HEK293 (cell line): ENCODE measurements at regions not wholly inside any gene's neighbourhood (a gene's known extent, or its start where the extent isn't known, plus 50 kb on each side); places are given as distances from the start of the nearest gene placed in this dataset.

Experiments used
- TF ChIP-seq, protein P1 (sequence below): fragments of 450-650 bp; formaldehyde crosslinking; IDR thresholded peaks from 2 replicates; pipeline ENCODE4 v1.5.1; 2016; ENCODE audit warnings: missing biosample characterization, missing genetic modification characterization, borderline replicate concordance
- TF ChIP-seq, protein P2 (sequence below): fragments of 450-650 bp; formaldehyde crosslinking; IDR thresholded peaks from 2 replicates; pipeline ENCODE4 v1.5.1; 2016; ENCODE audit warnings: missing biosample characterization, missing genetic modification characterization

DNA sequence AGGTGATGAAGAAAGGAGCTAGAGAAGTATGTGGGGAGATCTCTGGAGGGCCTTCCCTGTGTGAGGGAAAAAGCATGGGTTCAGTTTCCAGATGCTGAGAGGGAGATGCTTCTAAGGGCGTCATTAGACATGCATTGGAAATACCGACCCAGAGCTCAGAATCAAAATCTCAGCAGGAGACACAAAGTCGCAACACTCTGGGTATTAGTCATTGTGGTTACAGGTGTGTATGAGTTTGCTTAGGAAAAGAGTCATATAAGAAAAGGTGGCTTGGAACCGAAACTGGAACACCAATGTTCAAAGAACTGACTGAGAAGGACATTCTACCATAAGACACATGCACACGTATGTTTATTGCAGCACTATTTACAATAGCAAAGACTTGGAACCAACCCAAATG lies 477.1 kb downstream of the FBXO15 start:
- TF ChIP-seq, protein P1, sequence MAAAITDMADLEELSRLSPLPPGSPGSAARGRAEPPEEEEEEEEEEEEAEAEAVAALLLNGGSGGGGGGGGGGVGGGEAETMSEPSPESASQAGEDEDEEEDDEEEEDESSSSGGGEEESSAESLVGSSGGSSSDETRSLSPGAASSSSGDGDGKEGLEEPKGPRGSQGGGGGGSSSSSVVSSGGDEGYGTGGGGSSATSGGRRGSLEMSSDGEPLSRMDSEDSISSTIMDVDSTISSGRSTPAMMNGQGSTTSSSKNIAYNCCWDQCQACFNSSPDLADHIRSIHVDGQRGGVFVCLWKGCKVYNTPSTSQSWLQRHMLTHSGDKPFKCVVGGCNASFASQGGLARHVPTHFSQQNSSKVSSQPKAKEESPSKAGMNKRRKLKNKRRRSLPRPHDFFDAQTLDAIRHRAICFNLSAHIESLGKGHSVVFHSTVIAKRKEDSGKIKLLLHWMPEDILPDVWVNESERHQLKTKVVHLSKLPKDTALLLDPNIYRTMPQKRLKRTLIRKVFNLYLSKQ (tag by site-specific recombination) = no peak
- TF ChIP-seq, protein P2, sequence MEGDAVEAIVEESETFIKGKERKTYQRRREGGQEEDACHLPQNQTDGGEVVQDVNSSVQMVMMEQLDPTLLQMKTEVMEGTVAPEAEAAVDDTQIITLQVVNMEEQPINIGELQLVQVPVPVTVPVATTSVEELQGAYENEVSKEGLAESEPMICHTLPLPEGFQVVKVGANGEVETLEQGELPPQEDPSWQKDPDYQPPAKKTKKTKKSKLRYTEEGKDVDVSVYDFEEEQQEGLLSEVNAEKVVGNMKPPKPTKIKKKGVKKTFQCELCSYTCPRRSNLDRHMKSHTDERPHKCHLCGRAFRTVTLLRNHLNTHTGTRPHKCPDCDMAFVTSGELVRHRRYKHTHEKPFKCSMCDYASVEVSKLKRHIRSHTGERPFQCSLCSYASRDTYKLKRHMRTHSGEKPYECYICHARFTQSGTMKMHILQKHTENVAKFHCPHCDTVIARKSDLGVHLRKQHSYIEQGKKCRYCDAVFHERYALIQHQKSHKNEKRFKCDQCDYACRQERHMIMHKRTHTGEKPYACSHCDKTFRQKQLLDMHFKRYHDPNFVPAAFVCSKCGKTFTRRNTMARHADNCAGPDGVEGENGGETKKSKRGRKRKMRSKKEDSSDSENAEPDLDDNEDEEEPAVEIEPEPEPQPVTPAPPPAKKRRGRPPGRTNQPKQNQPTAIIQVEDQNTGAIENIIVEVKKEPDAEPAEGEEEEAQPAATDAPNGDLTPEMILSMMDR (tag by site-specific recombination) = no peak
